B cell (primary cell): ENCODE measurements at regions not wholly inside any gene's neighbourhood (a gene's known extent, or its start where the extent isn't known, plus 50 kb on each side); places are given as distances from the start of the nearest gene placed in this dataset.

ENCODE experiments used
- ATAC-seq: fragments of 200-7000 bp; cut with Tn5 transposase; one replicate; pipeline ENCODE4 v1.10.0; 2021; ENCODE audit warnings: low read depth, mild to moderate bottlenecking, moderate number of reproducible peaks, moderate library complexity
- CTCF ChIA-PET: fragments of 350-600 bp; sonication (Branson Sonifier 250); formaldehyde crosslinking; loops from one replicate; lab custom pipeline; 2021; ENCODE audit warnings: antibody characterized with exemption, inconsistent platforms; lab: Charles Lee
- POLR2A ChIA-PET: fragments of 350-600 bp; sonication (Branson Sonifier 250); formaldehyde crosslinking; loops from one replicate; lab custom pipeline; 2021; ENCODE audit warnings: antibody characterized with exemption; lab: Charles Lee
- DNase-seq: peaks from one replicate; pipeline ENCODE4 v3.0.0; 2013
- H2AFZ ChIP-seq: 2 replicates; pipeline ENCODE4 v1.6.1; 2012; ENCODE audit warnings: mild to moderate bottlenecking, low read depth, low read length; ENCODE audit not compliant: insufficient read depth, poor library complexity, severe bottlenecking
- H3K27ac ChIP-seq, 2 donors: 1 replicate in 1 of 2; 2 replicates in 1 of 2; pipeline ENCODE4 v1.5.1; 2012 to 2013; ENCODE audit warnings: low read length in 2 of 2, mild to moderate bottlenecking in 2 of 2, moderate library complexity in 1 of 2
- H3K27me3 ChIP-seq, 4 experiments: fragments of 200-600 bp in 1 of 4; sonication (generic) in 1 of 4; replicated peaks in 1 of 4; 1 replicate in 2 of 4; 2 replicates in 2 of 4; pipeline versions ENCODE4 v1.6.1 to v1.7.0; 2013 to 2016; ENCODE audit warnings: low read length in 3 of 4, mild to moderate bottlenecking in 2 of 4, mixed read lengths in 1 of 4, moderate library complexity in 1 of 4; ENCODE audit not compliant: insufficient read depth in 4 of 4, control insufficient read depth in 3 of 4; ENCODE audit errors: control extremely low read depth in 1 of 4
- H3K36me3 ChIP-seq, 2 experiments: replicated peaks in 1 of 2; 1 replicate in 1 of 2; 2 replicates in 1 of 2; pipeline versions ENCODE4 v1.6.1 to v1.7.1; 2013; ENCODE audit warnings: low read length in 1 of 2; ENCODE audit not compliant: insufficient read depth in 2 of 2, control insufficient read depth in 1 of 2; ENCODE audit errors: control extremely low read depth in 1 of 2, extremely low read depth in 1 of 2
- H3K4me1 ChIP-seq, 2 donors: fragments of 200-600 bp in 1 of 2; sonication (generic) in 1 of 2; 1 replicate in 1 of 2; 2 replicates in 1 of 2; pipeline versions ENCODE4 v1.5.1 to v1.6.1; 2013 to 2017; ENCODE audit warnings: low read length in 2 of 2; ENCODE audit not compliant: control insufficient read depth in 2 of 2, insufficient read depth in 2 of 2
- H3K4me2 ChIP-seq: replicated peaks from 2 replicates; pipeline ENCODE3; 2012; ENCODE audit warnings: mild to moderate bottlenecking, low read depth, low read length; ENCODE audit not compliant: poor library complexity, severe bottlenecking
- H3K4me3 ChIP-seq, 5 experiments: fragments of 200-600 bp in 1 of 5; sonication (generic) in 1 of 5; 1 replicate in 3 of 5; 2 replicates in 2 of 5; pipeline versions ENCODE4 v1.5.1 to v1.7.0; 2011 to 2016; ENCODE audit warnings: low read length in 4 of 5, mild to moderate bottlenecking in 4 of 5, low read depth in 2 of 5, control low read depth in 1 of 5, moderate library complexity in 1 of 5; ENCODE audit not compliant: insufficient read depth in 1 of 5; ENCODE audit errors: control extremely low read depth in 1 of 5, extremely low read depth in 1 of 5
- H3K79me2 ChIP-seq: fragments of 200-600 bp; sonication (generic); one replicate; pipeline ENCODE4 v1.6.0; 2016; ENCODE audit warnings: low read length; ENCODE audit not compliant: control insufficient read depth, insufficient read depth
- H3K9ac ChIP-seq: fragments of 200-600 bp; sonication (generic); 2 replicates; pipeline ENCODE4 v1.6.1; 2017; ENCODE audit warnings: mild to moderate bottlenecking, low read length, moderate library complexity
- H3K9me3 ChIP-seq, 3 donors: one replicate each; pipeline versions ENCODE4 v1.6.1 to v1.7.1; 2013; ENCODE audit warnings: low read length in 2 of 3; ENCODE audit not compliant: control insufficient read depth in 2 of 3, insufficient read depth in 1 of 3; ENCODE audit errors: control extremely low read depth in 1 of 3
- H4K20me1 ChIP-seq: 2 replicates; pipeline ENCODE4 v1.6.0; 2012; ENCODE audit warnings: mild to moderate bottlenecking, low read length; ENCODE audit not compliant: insufficient read depth, control insufficient read depth, poor library complexity, severe bottlenecking
- H3K27ac Mint-ChIP-seq: one replicate; pipeline ENCODE4 v1.8.0; 2021; ENCODE audit warnings: mixed read lengths
- H3K27me3 Mint-ChIP-seq: one replicate; pipeline ENCODE4 v1.8.0; 2021; ENCODE audit warnings: mixed read lengths
- H3K4me1 Mint-ChIP-seq: one replicate; pipeline ENCODE4 v1.8.0; 2021; ENCODE audit warnings: mixed read lengths
- H3K4me3 Mint-ChIP-seq: one replicate; pipeline ENCODE4 v1.8.0; 2021; ENCODE audit warnings: mixed read lengths
- H3K9me3 Mint-ChIP-seq: one replicate; pipeline ENCODE4 v1.8.0; 2022; ENCODE audit warnings: mixed read lengths; ENCODE audit not compliant: insufficient read depth
- CTCF ChIP-seq: fragments of 200-600 bp; IDR thresholded peaks from one replicate; pipeline ENCODE4 v1.8.0; 2022; ENCODE audit warnings: antibody characterized with exemption, mild to moderate bottlenecking
- EZH2 ChIP-seq: IDR thresholded peaks from 2 replicates; pipeline ENCODE4 v1.6.1; 2012; ENCODE audit warnings: borderline replicate concordance, low read depth, mild to moderate bottlenecking, moderate library complexity, low read length; ENCODE audit not compliant: insufficient read depth, poor library complexity, severe bottlenecking
- WGBS: methylation state at CpG from one replicate; pipeline ENCODE4 v1.1.5; 2013; ENCODE audit warnings: missing lambda C conversion rate; ENCODE audit not compliant: insufficient coverage; 5-methylcytosine and 5-hydroxymethylcytosine counted together
- intact Hi-C: fragments of 100-400 bp; cut with micrococcal nuclease; formaldehyde crosslinking; loops from one replicate; pipeline ENCODE4 v1.10.0; 2022

DNA sequence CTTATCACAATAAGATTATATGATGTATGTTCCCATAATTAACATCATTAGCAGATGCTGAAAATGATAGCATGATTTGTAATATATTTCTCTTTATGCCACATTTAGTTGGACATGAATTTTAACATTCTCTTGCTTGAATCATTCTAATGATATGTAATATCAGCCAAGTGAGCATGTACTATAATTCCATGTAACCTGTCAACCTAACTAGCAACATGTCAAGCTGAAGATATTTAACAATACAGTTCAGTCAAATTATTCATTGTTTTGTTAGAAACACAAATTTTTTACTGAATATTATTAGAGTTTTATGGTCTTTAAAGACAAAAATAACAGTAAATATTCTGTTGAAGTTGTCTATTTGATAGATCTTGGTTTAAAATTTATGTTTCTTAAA lies 920.4 kb upstream of the PCDH10 start:
- TF ChIP-seq EZH2 (no peak), CTCF (no peak)
- Mint-ChIP-seq H3K9me3 (peaks cover 7% of the 10 kb centered on the region), H3K4me1 (no peaks in the 10 kb centered on the region), H3K4me3 (no peak overlapping the region), H3K27me3 (no peaks in the 10 kb centered on the region), H3K27ac (no peak overlapping the region)
- Histone ChIP-seq H3K36me3 (no peaks in the 10 kb centered on the region), H3K79me2 (no peaks in the 10 kb centered on the region), H4K20me1 (no peaks in the 10 kb centered on the region), H2AFZ (no peak overlapping the region), H3K9ac (no peak overlapping the region), H3K4me1 (no peaks in the 10 kb centered on the region), H3K4me3 (no peak overlapping the region), H3K9me3 (peaks cover 0 to 10% (median 0%) of the 10 kb centered on the region in 3 donors), H3K27me3 (no peaks in the 10 kb centered on the region), H3K27ac (no peak overlapping the region), H3K4me2 (no peak overlapping the region)
- DNase-seq (no peak), ATAC-seq (no peak)
- intact Hi-C loops = no loop called here
- CTCF ChIA-PET = no interaction called here
- POLR2A ChIA-PET = no interaction called here

DNA sequence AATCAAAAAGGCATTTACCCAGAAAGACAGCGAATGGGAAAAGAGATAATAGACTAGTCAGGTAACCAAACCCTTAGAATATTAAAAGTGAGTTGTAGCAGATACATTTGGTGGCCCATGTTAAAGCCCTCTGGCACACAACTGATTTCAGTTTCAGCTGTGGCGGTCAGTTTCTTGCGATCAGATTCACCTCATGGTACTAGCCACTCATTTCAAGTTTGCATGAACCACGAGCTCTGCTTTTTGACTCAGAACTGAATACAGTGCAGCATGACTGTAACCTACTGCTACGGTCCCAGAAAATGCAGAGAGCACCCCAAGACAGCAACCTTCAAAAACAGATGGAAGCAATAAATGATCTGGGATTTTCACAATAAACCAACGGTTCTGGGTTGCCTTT lies 919.1 kb upstream of the PCDH10 start:
- H3K9me3 Mint-ChIP-seq = peaks cover 7% of the 10 kb centered on the region

More for the DNA sequence above, 919.1 kb upstream of the PCDH10 start:
- Histone ChIP-seq H3K4me1 (no peaks in the 10 kb centered on the region), H3K79me2 (no peaks in the 10 kb centered on the region), H3K27ac (no peak overlapping the region), H3K9me3 (peaks cover 0 to 9% (median 1%) of the 10 kb centered on the region in 3 donors), H3K4me2 (no peak overlapping the region), H3K27me3 (no peaks in the 10 kb centered on the region), H3K9ac (no peak overlapping the region), H4K20me1 (no peaks in the 10 kb centered on the region), H2AFZ (no peak overlapping the region), H3K4me3 (no peak overlapping the region), H3K36me3 (no peaks in the 10 kb centered on the region)
- ATAC-seq (no peak), DNase-seq (no peak)
- 90% methylated on average over 3 of the region's 6 CpGs for WGBS
- Mint-ChIP-seq H3K27ac (no peak overlapping the region), H3K4me1 (no peaks in the 10 kb centered on the region), H3K4me3 (no peak overlapping the region), H3K27me3 (no peaks in the 10 kb centered on the region)
- CTCF ChIA-PET = no interaction called here
- POLR2A ChIA-PET = no interaction called here
- intact Hi-C loops = no loop called here
- no peak for TF ChIP-seq EZH2
